Suprapubic skin (tissue), 4 donors: ENCODE measurements at regions not wholly inside any gene's neighbourhood (a gene's known extent, or its start where the extent isn't known, plus 50 kb on each side); places are given as distances from the start of the nearest gene placed in this dataset.

Experiments
- EP300 ChIP-seq: sonication (generic); formaldehyde crosslinking; IDR thresholded peaks from one replicate; pipeline ENCODE4 v1.6.1; 2017; ENCODE audit warnings: antibody characterized with exemption
- POLR2AphosphoS5 ChIP-seq, 3 donors: sonication (generic); formaldehyde crosslinking; IDR thresholded peaks; one replicate each; pipeline ENCODE4 v1.6.1; 2017; ENCODE audit warnings: antibody characterized with exemption in 3 of 3
- TF ChIP-seq, protein P1 (sequence below), 2 donors: fragments of 200-600 bp in 1 of 2; fragments of 450-650 bp in 1 of 2; sonication (generic) in 1 of 2; IDR thresholded peaks; one replicate each; pipeline ENCODE4 v1.5.1; 2016 to 2019; ENCODE audit warnings: antibody characterized with exemption in 2 of 2, mild to moderate bottlenecking in 1 of 2, moderate library complexity in 1 of 2

DNA sequence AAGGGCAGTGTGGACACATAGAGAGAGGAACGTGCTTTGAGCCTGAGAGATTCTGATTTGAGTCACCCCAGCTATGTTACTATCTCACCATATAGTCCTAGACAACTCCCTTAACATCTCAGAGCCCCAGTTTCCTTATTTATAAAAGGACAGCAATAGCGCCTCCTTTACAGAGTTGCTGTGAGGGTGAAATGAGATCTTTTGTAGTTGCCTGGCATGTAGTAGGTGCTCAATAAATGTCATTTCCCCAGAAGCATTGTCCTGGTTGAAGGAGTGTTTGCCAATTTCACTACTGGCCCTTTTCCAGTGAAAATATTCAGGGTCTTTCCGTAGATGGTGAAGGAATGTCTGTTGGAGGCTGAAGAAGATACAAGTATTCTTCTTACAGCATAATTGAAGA is 51.3 kb upstream of the FAM180A start:
- TF ChIP-seq, protein P1, sequence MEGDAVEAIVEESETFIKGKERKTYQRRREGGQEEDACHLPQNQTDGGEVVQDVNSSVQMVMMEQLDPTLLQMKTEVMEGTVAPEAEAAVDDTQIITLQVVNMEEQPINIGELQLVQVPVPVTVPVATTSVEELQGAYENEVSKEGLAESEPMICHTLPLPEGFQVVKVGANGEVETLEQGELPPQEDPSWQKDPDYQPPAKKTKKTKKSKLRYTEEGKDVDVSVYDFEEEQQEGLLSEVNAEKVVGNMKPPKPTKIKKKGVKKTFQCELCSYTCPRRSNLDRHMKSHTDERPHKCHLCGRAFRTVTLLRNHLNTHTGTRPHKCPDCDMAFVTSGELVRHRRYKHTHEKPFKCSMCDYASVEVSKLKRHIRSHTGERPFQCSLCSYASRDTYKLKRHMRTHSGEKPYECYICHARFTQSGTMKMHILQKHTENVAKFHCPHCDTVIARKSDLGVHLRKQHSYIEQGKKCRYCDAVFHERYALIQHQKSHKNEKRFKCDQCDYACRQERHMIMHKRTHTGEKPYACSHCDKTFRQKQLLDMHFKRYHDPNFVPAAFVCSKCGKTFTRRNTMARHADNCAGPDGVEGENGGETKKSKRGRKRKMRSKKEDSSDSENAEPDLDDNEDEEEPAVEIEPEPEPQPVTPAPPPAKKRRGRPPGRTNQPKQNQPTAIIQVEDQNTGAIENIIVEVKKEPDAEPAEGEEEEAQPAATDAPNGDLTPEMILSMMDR (IDR thresholded peaks at IDR 0.05): no peak
- TF ChIP-seq EP300: no peak
- no peak for TF ChIP-seq POLR2AphosphoS5 (IDR thresholded peaks at IDR 0.05)
